LNCAP (cell line): ENCODE measurements at regions not wholly inside any gene's neighbourhood (a gene's known extent, or its start where the extent isn't known, plus 50 kb on each side); places are given as distances from the start of the nearest gene placed in this dataset.

Experiments
- TF ChIP-seq, protein P1 (sequence below): fragments of 450-650 bp; IDR thresholded peaks from 2 replicates; pipeline ENCODE4 v1.5.1; 2017; ENCODE audit warnings: mild to moderate bottlenecking

DNA sequence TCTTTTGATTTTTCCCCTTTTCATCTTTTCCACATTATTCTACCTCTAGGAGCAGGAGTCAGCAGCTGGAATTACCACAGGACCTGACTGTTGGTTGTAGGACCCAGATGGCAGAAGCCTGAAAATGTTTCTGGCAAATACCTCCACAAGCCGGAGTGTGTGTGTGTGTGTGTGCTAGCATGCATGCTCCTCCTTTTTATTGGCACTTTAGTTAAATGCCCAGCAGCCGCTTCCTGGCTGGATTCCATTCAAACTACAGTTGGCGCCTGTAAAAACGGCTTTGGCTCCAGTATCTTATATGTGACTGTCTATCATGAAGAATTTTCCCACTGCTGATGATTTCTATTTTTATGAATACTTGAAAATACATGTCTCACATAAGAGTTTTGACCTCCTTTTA is 319.7 kb upstream of the SP4 start:
- TF ChIP-seq, protein P1, sequence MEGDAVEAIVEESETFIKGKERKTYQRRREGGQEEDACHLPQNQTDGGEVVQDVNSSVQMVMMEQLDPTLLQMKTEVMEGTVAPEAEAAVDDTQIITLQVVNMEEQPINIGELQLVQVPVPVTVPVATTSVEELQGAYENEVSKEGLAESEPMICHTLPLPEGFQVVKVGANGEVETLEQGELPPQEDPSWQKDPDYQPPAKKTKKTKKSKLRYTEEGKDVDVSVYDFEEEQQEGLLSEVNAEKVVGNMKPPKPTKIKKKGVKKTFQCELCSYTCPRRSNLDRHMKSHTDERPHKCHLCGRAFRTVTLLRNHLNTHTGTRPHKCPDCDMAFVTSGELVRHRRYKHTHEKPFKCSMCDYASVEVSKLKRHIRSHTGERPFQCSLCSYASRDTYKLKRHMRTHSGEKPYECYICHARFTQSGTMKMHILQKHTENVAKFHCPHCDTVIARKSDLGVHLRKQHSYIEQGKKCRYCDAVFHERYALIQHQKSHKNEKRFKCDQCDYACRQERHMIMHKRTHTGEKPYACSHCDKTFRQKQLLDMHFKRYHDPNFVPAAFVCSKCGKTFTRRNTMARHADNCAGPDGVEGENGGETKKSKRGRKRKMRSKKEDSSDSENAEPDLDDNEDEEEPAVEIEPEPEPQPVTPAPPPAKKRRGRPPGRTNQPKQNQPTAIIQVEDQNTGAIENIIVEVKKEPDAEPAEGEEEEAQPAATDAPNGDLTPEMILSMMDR: no peak

DNA sequence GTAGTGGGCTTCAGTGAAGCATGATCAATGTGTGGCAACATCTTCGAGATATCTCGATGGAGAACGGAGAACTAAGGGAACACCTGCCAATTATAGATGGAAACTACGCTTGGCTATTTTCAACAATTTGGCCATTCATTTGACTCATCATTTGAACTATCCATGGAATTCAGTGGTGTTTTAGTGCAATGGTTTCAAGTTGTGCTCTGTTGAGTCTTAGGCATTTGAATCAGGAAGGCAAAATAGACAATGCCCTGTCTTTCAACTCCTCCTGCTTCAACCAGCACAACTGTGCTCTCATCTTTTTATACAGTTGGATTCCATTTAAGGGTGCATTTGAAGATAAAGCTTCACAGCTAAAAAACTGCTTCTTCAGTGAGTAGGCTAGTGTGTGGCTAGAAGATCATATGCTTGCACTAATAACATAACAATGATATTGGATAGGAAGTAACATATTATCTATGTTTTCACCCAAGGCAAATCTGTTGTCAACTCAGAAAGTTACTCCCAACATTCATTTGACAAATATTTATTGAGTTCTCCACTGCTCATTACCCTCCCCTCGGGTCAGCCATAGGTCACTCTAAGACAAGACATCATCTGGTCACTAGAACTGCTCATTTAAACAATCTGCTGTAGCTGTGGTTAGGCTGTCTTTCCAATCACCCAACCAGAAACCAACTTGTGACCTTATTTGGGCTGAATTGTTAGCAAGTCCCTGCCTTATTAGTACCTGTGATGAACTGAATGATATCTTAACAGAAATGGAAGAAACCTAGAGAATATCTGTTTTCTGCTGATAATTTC is 314.1 kb upstream of the SP4 start:
- TF ChIP-seq, protein P1: no peak

DNA sequence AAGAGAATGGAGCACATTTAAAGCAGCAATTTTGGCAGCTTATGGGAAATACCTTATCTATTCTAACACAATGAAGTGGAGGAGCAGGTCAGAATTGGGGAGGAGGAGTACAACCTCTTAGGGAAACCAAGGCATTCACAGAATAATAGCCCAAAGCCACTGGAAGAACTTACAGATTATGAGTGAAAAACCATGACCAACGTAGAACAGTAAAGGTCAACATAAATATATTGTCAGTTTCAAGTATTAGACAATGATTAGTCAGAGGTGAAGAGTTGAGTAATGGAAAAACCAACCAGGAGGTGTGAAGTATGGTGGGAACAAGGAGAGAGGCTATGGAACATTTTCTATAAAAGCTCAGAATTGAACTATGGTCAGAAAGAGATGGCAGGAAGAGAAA is 304.3 kb upstream of the SP4 start:
- TF ChIP-seq, protein P1: no peak

DNA sequence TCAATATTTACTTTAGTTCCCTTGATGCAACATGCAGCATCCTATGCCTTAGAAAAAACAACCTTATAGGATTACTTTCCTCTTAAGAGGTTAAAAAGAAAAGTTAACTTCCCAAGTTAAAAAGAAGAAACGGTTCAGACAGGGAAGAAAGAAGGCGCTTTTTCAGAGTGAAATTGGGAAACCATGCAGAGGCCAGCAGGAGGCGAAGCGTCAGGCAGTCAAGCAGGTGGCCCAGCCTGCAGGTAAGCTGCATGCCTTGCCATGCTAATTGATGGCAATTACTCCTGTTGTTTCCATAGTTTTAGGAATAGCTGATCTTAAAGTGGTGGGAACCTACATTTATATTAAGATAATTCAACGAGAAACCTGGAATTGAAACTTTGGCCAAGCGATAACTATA is 302.6 kb upstream of the SP4 start:
- TF ChIP-seq, protein P1: no peak

DNA sequence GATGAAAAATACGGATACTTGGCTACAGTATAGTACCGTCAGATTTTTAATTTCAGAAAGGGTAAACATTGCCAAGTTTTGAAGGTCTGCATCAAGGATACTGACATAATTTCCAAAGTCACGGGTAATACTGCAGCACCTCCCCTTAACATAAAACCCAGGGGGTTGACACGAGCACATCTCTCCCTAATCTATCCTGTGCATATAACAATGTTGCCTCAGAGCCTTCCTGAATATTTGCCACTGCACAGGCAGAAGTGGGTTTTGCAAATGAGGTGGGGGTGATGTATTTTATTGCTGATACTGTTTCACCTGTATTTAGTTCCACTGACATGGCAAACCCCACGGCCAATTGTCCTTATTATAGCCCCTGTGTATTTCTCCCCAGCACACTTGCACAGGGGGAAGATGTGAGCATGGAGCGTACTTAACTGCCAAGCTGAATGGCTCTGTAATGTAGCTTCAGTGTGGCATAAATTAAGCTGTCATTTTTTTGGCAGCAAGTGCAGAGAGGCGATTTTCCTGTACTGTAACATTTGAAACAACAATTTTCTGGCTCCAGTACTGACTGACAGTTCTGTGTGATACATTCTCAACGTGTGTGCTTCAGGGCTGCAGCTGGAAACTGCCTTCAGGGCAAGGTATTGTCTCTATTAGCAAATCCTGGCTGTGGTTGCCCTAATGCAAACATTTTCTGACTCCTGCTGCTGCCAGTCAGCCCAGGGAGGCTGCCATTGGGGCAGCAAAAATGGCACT is 299.6 kb upstream of the SP4 start:
- TF ChIP-seq, protein P1: no peak

DNA sequence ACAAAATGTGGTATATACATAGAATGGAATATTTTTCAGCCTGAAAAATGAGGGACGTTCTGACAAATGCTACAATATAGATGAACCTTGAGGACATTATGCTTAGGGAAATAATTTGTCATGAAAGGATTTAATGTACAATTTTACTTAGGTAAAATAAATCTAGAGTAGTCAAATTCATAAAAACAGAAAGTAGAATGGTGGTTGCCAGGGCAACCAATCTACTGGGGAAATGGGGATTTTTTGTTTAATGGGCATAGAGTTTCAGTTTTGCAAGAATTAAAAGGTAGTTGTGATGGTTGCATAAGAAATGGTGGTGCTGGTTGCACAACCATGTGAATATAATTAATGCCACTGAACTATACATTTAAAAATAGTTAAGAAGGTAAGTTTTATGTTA is 296.0 kb upstream of the SP4 start:
- TF ChIP-seq, protein P1: no peak

DNA sequence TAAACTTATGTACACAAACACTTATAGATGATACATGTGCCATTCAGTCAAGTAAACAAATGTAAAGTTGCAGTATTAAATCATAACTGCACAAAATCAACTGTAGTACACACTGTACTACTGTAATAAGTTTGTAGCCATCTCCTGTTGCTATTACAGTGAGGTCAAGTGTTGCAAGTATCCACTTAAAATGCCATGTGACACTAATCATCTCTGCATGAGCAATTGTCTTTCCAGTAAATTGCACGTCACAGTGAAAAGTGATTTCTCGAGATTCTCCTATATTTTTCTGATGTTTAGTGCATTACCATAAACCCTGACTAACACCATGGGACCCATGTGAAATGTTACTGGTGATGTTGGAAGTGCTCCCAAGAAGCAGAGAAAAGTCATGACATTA is 293.3 kb upstream of the SP4 start:
- TF ChIP-seq, protein P1: no peak
